Small intestine (tissue), 7 donors: ENCODE measurements at regions not wholly inside any gene's neighbourhood (a gene's known extent, or its start where the extent isn't known, plus 50 kb on each side); places are given as distances from the start of the nearest gene placed in this dataset.

Experiments
- DNase-seq, 2 donors: peaks; one replicate each; pipeline versions ENCODE4 v3.0.0 to v3.0.0-alpha.2; 2013
- FAIRE-seq: peaks from 2 replicates; lab custom pipeline; 2012; peaks lifted over from hg19 to GRCh38; lab: Jason Lieb, UNC
- H3K27ac ChIP-seq, 3 donors: one replicate each; pipeline ENCODE4 v1.5.1; 2013; ENCODE audit warnings: low read length in 2 of 3, mild to moderate bottlenecking in 2 of 3, control low read depth in 1 of 3, inconsistent platforms in 1 of 3, low read depth in 1 of 3, moderate library complexity in 1 of 3
- H3K27me3 ChIP-seq, 3 donors: one replicate each; pipeline ENCODE4 v1.6.1; 2013; ENCODE audit warnings: low read length in 3 of 3, inconsistent platforms in 1 of 3; ENCODE audit not compliant: control insufficient read depth in 3 of 3, insufficient read depth in 3 of 3
- H3K36me3 ChIP-seq, 3 donors: one replicate each; pipeline ENCODE4 v1.6.1; 2013; ENCODE audit warnings: low read length in 3 of 3, inconsistent platforms in 1 of 3, low read depth in 1 of 3, mild to moderate bottlenecking in 1 of 3, moderate library complexity in 1 of 3; ENCODE audit not compliant: control insufficient read depth in 3 of 3, insufficient read depth in 2 of 3
- H3K4me1 ChIP-seq, 3 donors: one replicate each; pipeline ENCODE4 v1.6.1; 2013; ENCODE audit warnings: low read length in 2 of 3, inconsistent platforms in 1 of 3, low read depth in 1 of 3, mild to moderate bottlenecking in 1 of 3, moderate library complexity in 1 of 3; ENCODE audit not compliant: control insufficient read depth in 3 of 3, insufficient read depth in 2 of 3
- H3K4me3 ChIP-seq, 3 donors: one replicate each; pipeline ENCODE4 v1.5.1; 2013; ENCODE audit warnings: low read length in 3 of 3, control low read depth in 1 of 3, inconsistent platforms in 1 of 3, low read depth in 1 of 3, mild to moderate bottlenecking in 1 of 3, moderate library complexity in 1 of 3
- H3K9me3 ChIP-seq, 2 donors: one replicate each; pipeline ENCODE4 v1.6.1; 2013; ENCODE audit warnings: low read depth in 1 of 2, low read length in 1 of 2; ENCODE audit not compliant: control insufficient read depth in 2 of 2, insufficient read depth in 1 of 2
- WGBS, 3 donors: extraction: QIAGEN DNeasy Blood & Tissue Kit; methylation state at CpG; one replicate each; pipeline ENCODE4 v1.1.7; 2013; 5-methylcytosine and 5-hydroxymethylcytosine counted together
- donor health status: healthy with polysubstance abuse.
- donor health status: control.
- donor health status: control.
- donor health status: Bipolar disorder and iron deficiency.
- donor health status: healthy.

- FAIRE-seq: no peak
- no peak overlapping the region for H3K27ac ChIP-seq
These were observed 264.0 kb upstream of the SLIT2 start for GRCh38 chr4:19987746-19988145.

GRCh38 chr4:19983072-19983471 is 268.6 kb upstream of the SLIT2 start:
- H3K27me3 ChIP-seq: no peaks in the 10 kb centered on the region
- H3K9me3 ChIP-seq: peaks cover 0 to 8% of the 10 kb centered on the region in 2 donors
- WGBS, 3 donors: 66 to 73% (median 67%) methylated on average over 3 of the region's 3 CpGs
- no peaks in the 10 kb centered on the region for H3K4me1 ChIP-seq
- H3K4me3 ChIP-seq: no peak overlapping the region
- H3K36me3 ChIP-seq: no peaks in the 10 kb centered on the region
- FAIRE-seq (no peak), DNase-seq (no peak)
- H3K27ac ChIP-seq: no peak overlapping the region

More at GRCh38 chr4:19987746-19988145, 264.0 kb upstream of the SLIT2 start:
- DNase-seq: no peak
- Histone ChIP-seq H3K9me3 (no peaks in the 10 kb centered on the region), H3K4me1 (no peaks in the 10 kb centered on the region), H3K27me3 (no peaks in the 10 kb centered on the region), H3K4me3 (no peak overlapping the region), H3K36me3 (no peaks in the 10 kb centered on the region)

DNA sequence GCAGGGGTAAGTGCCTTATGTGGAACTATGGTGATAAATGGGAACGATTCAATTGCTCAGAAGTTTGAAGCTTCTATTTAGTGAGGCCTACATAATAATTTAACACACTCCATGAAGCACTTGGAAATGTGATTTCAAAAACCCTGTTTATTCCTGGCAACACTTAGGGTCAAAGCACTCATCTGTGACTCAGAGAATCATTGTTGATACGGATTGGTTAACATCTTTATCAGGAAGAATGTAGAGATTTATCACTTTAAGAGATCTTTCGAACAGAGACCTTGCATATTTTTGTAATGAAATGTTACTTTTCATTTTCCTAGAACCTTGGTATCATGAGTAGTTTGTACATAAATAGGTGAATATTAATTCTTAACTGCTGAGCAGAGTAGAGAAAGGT is 269.1 kb upstream of the SLIT2 start:
- no peak overlapping the region for H3K27ac ChIP-seq
- FAIRE-seq (no peak), DNase-seq (no peak)
- H3K36me3 ChIP-seq: no peaks in the 10 kb centered on the region
- 72 to 77% (median 76%) methylated on average over 3 of the region's 3 CpGs for WGBS, 3 donors
- peaks cover 0 to 12% of the 10 kb centered on the region in 2 donors for H3K9me3 ChIP-seq
- H3K4me3 ChIP-seq: no peak overlapping the region
- H3K4me1 ChIP-seq: no peaks in the 10 kb centered on the region
- H3K27me3 ChIP-seq: no peaks in the 10 kb centered on the region

DNA sequence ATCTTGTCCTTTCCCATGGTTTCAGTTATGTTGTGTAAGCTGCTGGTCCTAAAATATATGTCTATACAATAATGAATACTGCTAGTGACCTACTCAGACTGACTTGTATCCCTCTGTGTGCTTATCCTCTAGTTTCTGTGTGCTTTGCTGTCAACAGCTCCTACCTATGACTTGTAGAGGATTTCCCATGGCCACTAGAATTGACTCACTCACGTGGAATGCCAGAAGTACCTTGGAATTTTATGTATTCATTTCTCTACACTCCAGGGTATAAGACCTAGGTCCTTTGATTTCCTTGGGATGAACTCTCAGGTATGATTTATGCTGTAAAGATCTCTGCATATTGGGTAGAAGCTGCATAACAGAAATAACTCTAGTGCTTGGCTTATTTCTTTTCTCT is 279.9 kb upstream of the SLIT2 start:
- H3K27ac ChIP-seq: no peak overlapping the region
- 31 to 52% (median 38%) methylated on average over 1 of the region's 1 CpG for WGBS, 3 donors
- DNase-seq (no peak), FAIRE-seq (no peak)
- H3K4me1 ChIP-seq: no peaks in the 10 kb centered on the region
- no peak overlapping the region for H3K4me3 ChIP-seq
- H3K9me3 ChIP-seq: peaks cover 2 to 11% of the 10 kb centered on the region in 2 donors
- no peaks in the 10 kb centered on the region for H3K36me3 ChIP-seq
- no peaks in the 10 kb centered on the region for H3K27me3 ChIP-seq

- no peak for DNase-seq
- 67 to 68% (median 68%) methylated on average over 2 of the region's 2 CpGs for WGBS, 3 donors
These were observed 282.2 kb upstream of the SLIT2 start for GRCh38 chr4:19969492-19969891.

GRCh38 chr4:19961091-19961490 is 290.6 kb upstream of the SLIT2 start:
- H3K27ac ChIP-seq: no peak overlapping the region

More at GRCh38 chr4:19969492-19969891, 282.2 kb upstream of the SLIT2 start:
- H3K4me3 ChIP-seq: no peak overlapping the region
- H3K27me3 ChIP-seq: no peaks in the 10 kb centered on the region
- no peak overlapping the region for H3K27ac ChIP-seq
- FAIRE-seq: no peak
- H3K36me3 ChIP-seq: no peaks in the 10 kb centered on the region
- H3K4me1 ChIP-seq: no peaks in the 10 kb centered on the region
- H3K9me3 ChIP-seq: peaks cover 2 to 9% of the 10 kb centered on the region in 2 donors

GRCh38 chr4:19958848-19959247 is 292.9 kb upstream of the SLIT2 start:
- no peak overlapping the region for H3K4me3 ChIP-seq
- WGBS, 3 donors: 69 to 74% (median 72%) methylated on average over 2 of the region's 2 CpGs
- no peak for FAIRE-seq

More at GRCh38 chr4:19961091-19961490, 290.6 kb upstream of the SLIT2 start:
- DNase-seq (no peak), FAIRE-seq (no peak)
- peaks cover 0 to 3% of the 10 kb centered on the region in 2 donors for H3K9me3 ChIP-seq
- no peaks in the 10 kb centered on the region for H3K27me3 ChIP-seq
- WGBS, 3 donors: 77 to 84% (median 77%) methylated on average over 1 of the region's 1 CpG
- no peaks in the 10 kb centered on the region for H3K36me3 ChIP-seq
- H3K4me3 ChIP-seq: no peak overlapping the region
- H3K4me1 ChIP-seq: no peaks in the 10 kb centered on the region

GRCh38 chr4:19947349-19947748 is 304.4 kb upstream of the SLIT2 start:
- Histone ChIP-seq H3K27ac (no peak overlapping the region), H3K4me1 (no peaks in the 10 kb centered on the region), H3K9me3 (peaks cover 0 to 2% of the 10 kb centered on the region in 2 donors), H3K36me3 (no peaks in the 10 kb centered on the region), H3K4me3 (no peak overlapping the region), H3K27me3 (no peaks in the 10 kb centered on the region)
- 68 to 81% (median 73%) methylated on average over 1 of the region's 1 CpG for WGBS, 3 donors
- FAIRE-seq (no peak), DNase-seq (no peak)

More at GRCh38 chr4:19958848-19959247, 292.9 kb upstream of the SLIT2 start:
- Histone ChIP-seq H3K27me3 (no peaks in the 10 kb centered on the region), H3K9me3 (peaks cover 0 to 3% of the 10 kb centered on the region in 2 donors), H3K36me3 (no peaks in the 10 kb centered on the region), H3K27ac (no peak overlapping the region), H3K4me1 (no peaks in the 10 kb centered on the region)
- DNase-seq: no peak

DNA sequence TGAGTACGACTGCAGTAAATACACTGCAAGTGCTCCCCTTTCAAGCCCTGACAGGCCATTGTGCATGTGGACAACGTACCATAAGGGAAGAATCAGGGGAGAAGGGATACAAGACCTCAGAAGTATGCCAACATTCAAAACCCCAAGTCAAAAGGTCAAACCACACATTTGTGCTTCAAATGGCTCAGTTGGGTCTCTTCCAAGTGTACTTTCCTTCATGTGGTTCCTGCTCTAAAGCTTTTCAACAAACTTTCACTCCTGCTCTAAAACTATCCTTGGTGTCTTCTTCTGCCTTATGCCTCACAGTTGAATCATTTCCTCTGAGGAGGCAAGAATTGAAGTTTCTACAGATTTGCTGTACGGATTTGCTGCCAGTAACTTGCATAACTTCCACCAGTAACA is 305.7 kb upstream of the SLIT2 start:
- Histone ChIP-seq H3K36me3 (no peaks in the 10 kb centered on the region), H3K9me3 (peaks cover 0 to 2% of the 10 kb centered on the region in 2 donors), H3K4me1 (no peaks in the 10 kb centered on the region), H3K27ac (no peak overlapping the region), H3K4me3 (no peak overlapping the region), H3K27me3 (no peaks in the 10 kb centered on the region)
- no peak for FAIRE-seq
- WGBS, 3 donors: 60 to 66% (median 63%) methylated on average over 3 of the region's 3 CpGs
- DNase-seq: no peak
